GM12891 (cell line): ENCODE measurements at regions not wholly inside any gene's neighbourhood (a gene's known extent, or its start where the extent isn't known, plus 50 kb on each side); places are given as distances from the start of the nearest gene placed in this dataset.

ENCODE experiments used
- POLR2A ChIP-seq: IDR thresholded peaks from 2 replicates; pipeline ENCODE4 v1.6.1; 2011; ENCODE audit warnings: low read depth, low read length, control low read depth
- POLR2AphosphoS5 ChIP-seq: IDR thresholded peaks from 2 replicates; pipeline ENCODE4 v1.6.1; 2011; ENCODE audit warnings: low read depth, low read length, control low read depth

DNA sequence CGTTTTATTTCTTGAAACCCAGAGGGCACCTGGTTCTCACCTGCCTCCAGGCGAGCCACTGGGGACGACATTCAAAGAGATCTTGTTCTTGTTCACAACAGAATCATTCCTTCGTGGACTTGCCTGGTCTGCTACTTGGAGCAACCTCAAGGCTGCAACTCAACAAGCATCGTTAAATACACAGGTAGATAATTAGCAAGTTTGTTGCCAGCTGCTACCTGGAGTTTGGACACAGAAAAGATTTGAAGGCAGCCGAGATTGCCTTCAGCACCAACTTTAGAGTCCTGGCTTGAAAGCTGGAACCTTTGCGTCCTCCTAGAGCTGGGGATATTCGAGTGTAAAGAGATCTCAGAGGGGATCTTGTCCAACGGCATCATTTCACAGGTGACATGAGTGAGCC is 89.6 kb upstream of the C7orf33 start:
- no peak for TF ChIP-seq POLR2AphosphoS5
- TF ChIP-seq POLR2A = no peak
